CD14-positive monocyte (primary cell): ENCODE measurements at regions not wholly inside any gene's neighbourhood (a gene's known extent, or its start where the extent isn't known, plus 50 kb on each side); places are given as distances from the start of the nearest gene placed in this dataset.

Experiments
- DNase-seq, 3 donors: peaks; one replicate each; pipeline ENCODE4 v3.0.0-alpha.2; 2011 to 2022
- H2AFZ ChIP-seq: 2 replicates; pipeline ENCODE4 v1.6.0; 2012; ENCODE audit warnings: mild to moderate bottlenecking, low read depth, low read length, inconsistent platforms; ENCODE audit not compliant: insufficient read depth, poor library complexity, severe bottlenecking
- H3K27ac ChIP-seq, 2 donors: 1 replicate in 1 of 2; 2 replicates in 1 of 2; pipeline ENCODE4 v1.5.1; 2012 to 2013; ENCODE audit warnings: low read length in 2 of 2, control low read depth in 1 of 2, inconsistent platforms in 1 of 2, low read depth in 1 of 2, mild to moderate bottlenecking in 1 of 2
- H3K27me3 ChIP-seq, 2 donors: one replicate each; pipeline versions ENCODE4 v1.6.0 to v1.6.1; 2011 to 2013; ENCODE audit warnings: low read length in 2 of 2; ENCODE audit not compliant: control insufficient read depth in 2 of 2, insufficient read depth in 2 of 2
- H3K36me3 ChIP-seq, 2 donors: replicated peaks in 1 of 2; 1 replicate in 1 of 2; 2 replicates in 1 of 2; pipeline versions ENCODE4 v1.5.1 to v1.6.1; 2012 to 2013; ENCODE audit warnings: low read length in 2 of 2, control low read depth in 1 of 2, inconsistent platforms in 1 of 2, mild to moderate bottlenecking in 1 of 2; ENCODE audit not compliant: insufficient read depth in 2 of 2, control insufficient read depth in 1 of 2
- H3K4me1 ChIP-seq, 2 donors: 1 replicate in 1 of 2; 2 replicates in 1 of 2; pipeline versions ENCODE4 v1.5.1 to v1.6.1; 2012 to 2013; ENCODE audit warnings: low read length in 2 of 2, control low read depth in 1 of 2, inconsistent platforms in 1 of 2, mild to moderate bottlenecking in 1 of 2, moderate library complexity in 1 of 2; ENCODE audit not compliant: insufficient read depth in 2 of 2, control insufficient read depth in 1 of 2
- H3K4me2 ChIP-seq: replicated peaks from 2 replicates; pipeline ENCODE3; 2012; ENCODE audit warnings: low read length, moderate library complexity, mild to moderate bottlenecking; ENCODE audit not compliant: poor library complexity, severe bottlenecking; ENCODE audit errors: extremely low read depth
- H3K4me3 ChIP-seq, 3 experiments: fragments of 200-600 bp in 1 of 3; sonication (generic) in 1 of 3; replicated peaks in 1 of 3; 1 replicate in 2 of 3; 2 replicates in 1 of 3; pipeline ENCODE4 v1.5.1; 2011 to 2013; ENCODE audit warnings: low read length in 3 of 3, mild to moderate bottlenecking in 3 of 3, control low read depth in 2 of 3, low read depth in 2 of 3, inconsistent platforms in 1 of 3, moderate library complexity in 1 of 3
- H3K79me2 ChIP-seq: 2 replicates; pipeline ENCODE4 v1.6.0; 2012; ENCODE audit warnings: mild to moderate bottlenecking, control low read depth, inconsistent platforms, low read length, moderate library complexity; ENCODE audit not compliant: insufficient read depth
- H3K9ac ChIP-seq: 2 replicates; pipeline ENCODE4 v1.6.0; 2017; ENCODE audit warnings: low read length, mild to moderate bottlenecking; ENCODE audit not compliant: insufficient read depth, poor library complexity, severe bottlenecking
- H3K9me3 ChIP-seq, 2 donors: replicated peaks in 1 of 2; 1 replicate in 1 of 2; 2 replicates in 1 of 2; pipeline versions ENCODE4 v1.5.1 to v1.6.1; 2012 to 2013; ENCODE audit warnings: low read length in 2 of 2, control low read depth in 1 of 2; ENCODE audit not compliant: control insufficient read depth in 1 of 2, insufficient read depth in 1 of 2
- H4K20me1 ChIP-seq: 2 replicates; pipeline ENCODE4 v1.6.0; 2012; ENCODE audit warnings: mild to moderate bottlenecking, low read length, control low read depth, moderate library complexity; ENCODE audit not compliant: insufficient read depth
- H3K27ac Mint-ChIP-seq, 7 donors: one replicate each; pipeline ENCODE4 v1.8.0; 2020; ENCODE audit warnings: mild to moderate bottlenecking in 7 of 7, mixed read lengths in 7 of 7, moderate library complexity in 6 of 7, inconsistent platforms in 2 of 7
- H3K27me3 Mint-ChIP-seq, 3 donors: one replicate each; pipeline ENCODE4 v1.8.0; 2021 to 2022; ENCODE audit warnings: low read depth in 3 of 3, mild to moderate bottlenecking in 3 of 3, mixed read lengths in 3 of 3, moderate library complexity in 3 of 3, inconsistent platforms in 1 of 3
- H3K36me3 Mint-ChIP-seq, 2 donors: one replicate each; pipeline ENCODE4 v1.8.0; 2020; ENCODE audit warnings: mixed read lengths in 2 of 2, inconsistent platforms in 1 of 2, mild to moderate bottlenecking in 1 of 2
- H3K4me1 Mint-ChIP-seq: one replicate; pipeline ENCODE4 v1.8.0; 2020; ENCODE audit warnings: mild to moderate bottlenecking, mixed read lengths
- H3K4me3 Mint-ChIP-seq, 2 donors: one replicate each; pipeline ENCODE4 v1.8.0; 2020; ENCODE audit warnings: mild to moderate bottlenecking in 2 of 2, mixed read lengths in 2 of 2, moderate library complexity in 1 of 2
- H3K9me3 Mint-ChIP-seq, 7 donors: one replicate each; pipeline ENCODE4 v1.8.0; 2020 to 2022; ENCODE audit warnings: mixed read lengths in 7 of 7, mild to moderate bottlenecking in 6 of 7, moderate library complexity in 6 of 7, inconsistent platforms in 2 of 7
- CTCF ChIP-seq: fragments of 200-600 bp; IDR thresholded peaks from one replicate; pipeline ENCODE4 v1.8.0; 2022; ENCODE audit warnings: antibody characterized with exemption, mild to moderate bottlenecking
- WGBS: methylation state at CpG from one replicate; pipeline ENCODE4 v1.1.5; 2013; ENCODE audit warnings: missing lambda C conversion rate; ENCODE audit not compliant: insufficient coverage; 5-methylcytosine and 5-hydroxymethylcytosine counted together
- intact Hi-C, 2 donors: fragments of 100-400 bp; cut with micrococcal nuclease; formaldehyde crosslinking; loops; one replicate each; pipeline versions ENCODE4 v1.15.0 to v1.15.1; 2023

- no peak for TF ChIP-seq CTCF
- no peaks in the 10 kb centered on the region for H4K20me1 ChIP-seq
- Mint-ChIP-seq H3K4me3 (no peak overlapping the region), H3K4me1 (no peaks in the 10 kb centered on the region), H3K36me3 (no peaks in the 10 kb centered on the region), H3K27ac (no peak overlapping the region), H3K9me3 (peaks cover 0 to 3% (median under 1%) of the 10 kb centered on the region in 7 donors), H3K27me3 (peaks cover 1 to 3% (median 2%) of the 10 kb centered on the region in 3 donors)
- H3K36me3 ChIP-seq: no peaks in the 10 kb centered on the region
- no peaks in the 10 kb centered on the region for H3K27me3 ChIP-seq
- no peak overlapping the region for H3K4me2 ChIP-seq
- peaks cover 0 to 2% of the 10 kb centered on the region in 2 donors for H3K9me3 ChIP-seq
- H3K79me2 ChIP-seq: no peaks in the 10 kb centered on the region
- H3K4me3 ChIP-seq: no peak overlapping the region
- H2AFZ ChIP-seq: no peak overlapping the region
- intact Hi-C loops: no loop called here
- no peak overlapping the region for H3K9ac ChIP-seq
- H3K27ac ChIP-seq: no peak overlapping the region
- H3K4me1 ChIP-seq: no peaks in the 10 kb centered on the region
- no CpG with 5 or more reads among the region's 1 CpG for WGBS
- no peak for DNase-seq
Observed at GRCh38 chr13:97562962-97563361, 129.0 kb downstream of the RAP2A start.

GRCh38 chr13:97564956-97565355 lies 131.0 kb downstream of the RAP2A start:
- H3K4me1 ChIP-seq: no peaks in the 10 kb centered on the region
- no peaks in the 10 kb centered on the region for H4K20me1 ChIP-seq
- no peaks in the 10 kb centered on the region for H3K36me3 ChIP-seq
- no peaks in the 10 kb centered on the region for H3K79me2 ChIP-seq
- no peaks in the 10 kb centered on the region for H3K27me3 ChIP-seq
- H3K4me1 Mint-ChIP-seq: no peaks in the 10 kb centered on the region
- H3K36me3 Mint-ChIP-seq: no peaks in the 10 kb centered on the region
- H3K4me3 Mint-ChIP-seq: no peak overlapping the region
- H3K9ac ChIP-seq: no peak overlapping the region
- peaks cover 1 to 4% (median 3%) of the 10 kb centered on the region in 3 donors for H3K27me3 Mint-ChIP-seq
- intact Hi-C loops: no loop called here
- H3K27ac ChIP-seq: no peak overlapping the region
- H3K4me2 ChIP-seq: no peak overlapping the region
- H3K27ac Mint-ChIP-seq: no peak overlapping the region
- no peak overlapping the region for H2AFZ ChIP-seq
- WGBS: 86% methylated on average over 2 of the region's 5 CpGs
- H3K4me3 ChIP-seq: no peak overlapping the region
- no peaks in the 10 kb centered on the region for H3K9me3 ChIP-seq
- no peak for DNase-seq
- peaks cover 0 to 3% (median 0%) of the 10 kb centered on the region in 7 donors for H3K9me3 Mint-ChIP-seq
- no peak for TF ChIP-seq CTCF
